NB4 (cell line): ENCODE measurements at regions not wholly inside any gene's neighbourhood (a gene's known extent, or its start where the extent isn't known, plus 50 kb on each side); places are given as distances from the start of the nearest gene placed in this dataset.

Source experiments
- DNase-seq: peaks from one replicate; pipeline ENCODE4 v3.0.0; 2010; ENCODE audit warnings: low read depth
- H3K4me3 ChIP-seq: one replicate; pipeline ENCODE4 v1.5.1; 2011; ENCODE audit warnings: mild to moderate bottlenecking, low read depth, low read length, moderate library complexity
- MYC ChIP-seq: IDR thresholded peaks from 2 replicates; pipeline ENCODE4 v1.6.1; 2011; ENCODE audit warnings: low read depth, low read length
- POLR2A ChIP-seq: IDR thresholded peaks from 2 replicates; pipeline ENCODE4 v1.6.1; 2011; ENCODE audit warnings: mild to moderate bottlenecking; ENCODE audit not compliant: insufficient read length; ENCODE audit errors: extremely low read depth
- TF ChIP-seq, protein P1 (sequence below): IDR thresholded peaks from one replicate; pipeline ENCODE4 v1.5.1; 2012; ENCODE audit warnings: low read depth, low read length
- TF ChIP-seq, protein P2 (sequence below): IDR thresholded peaks from 2 replicates; pipeline ENCODE4 v1.6.1; 2011; ENCODE audit warnings: low read depth, low read length

- no peak overlapping the region for H3K4me3 ChIP-seq
- TF ChIP-seq, protein P1, sequence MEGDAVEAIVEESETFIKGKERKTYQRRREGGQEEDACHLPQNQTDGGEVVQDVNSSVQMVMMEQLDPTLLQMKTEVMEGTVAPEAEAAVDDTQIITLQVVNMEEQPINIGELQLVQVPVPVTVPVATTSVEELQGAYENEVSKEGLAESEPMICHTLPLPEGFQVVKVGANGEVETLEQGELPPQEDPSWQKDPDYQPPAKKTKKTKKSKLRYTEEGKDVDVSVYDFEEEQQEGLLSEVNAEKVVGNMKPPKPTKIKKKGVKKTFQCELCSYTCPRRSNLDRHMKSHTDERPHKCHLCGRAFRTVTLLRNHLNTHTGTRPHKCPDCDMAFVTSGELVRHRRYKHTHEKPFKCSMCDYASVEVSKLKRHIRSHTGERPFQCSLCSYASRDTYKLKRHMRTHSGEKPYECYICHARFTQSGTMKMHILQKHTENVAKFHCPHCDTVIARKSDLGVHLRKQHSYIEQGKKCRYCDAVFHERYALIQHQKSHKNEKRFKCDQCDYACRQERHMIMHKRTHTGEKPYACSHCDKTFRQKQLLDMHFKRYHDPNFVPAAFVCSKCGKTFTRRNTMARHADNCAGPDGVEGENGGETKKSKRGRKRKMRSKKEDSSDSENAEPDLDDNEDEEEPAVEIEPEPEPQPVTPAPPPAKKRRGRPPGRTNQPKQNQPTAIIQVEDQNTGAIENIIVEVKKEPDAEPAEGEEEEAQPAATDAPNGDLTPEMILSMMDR, result no peak
- TF ChIP-seq, protein P2, sequence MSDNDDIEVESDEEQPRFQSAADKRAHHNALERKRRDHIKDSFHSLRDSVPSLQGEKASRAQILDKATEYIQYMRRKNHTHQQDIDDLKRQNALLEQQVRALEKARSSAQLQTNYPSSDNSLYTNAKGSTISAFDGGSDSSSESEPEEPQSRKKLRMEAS, result no peak
- TF ChIP-seq MYC (no peak), POLR2A (no peak)
- DNase-seq, result no peak
Measured at GRCh38 chr4:4720646-4721045, 138.8 kb upstream of the MSX1 start.

GRCh38 chr4:4719436-4719835 lies 140.0 kb upstream of the MSX1 start:
- DNase-seq, result no peak
- no peak overlapping the region for H3K4me3 ChIP-seq
- TF ChIP-seq, protein P1, result no peak
- TF ChIP-seq POLR2A (no peak), MYC (no peak)
- TF ChIP-seq, protein P2, result no peak

DNA sequence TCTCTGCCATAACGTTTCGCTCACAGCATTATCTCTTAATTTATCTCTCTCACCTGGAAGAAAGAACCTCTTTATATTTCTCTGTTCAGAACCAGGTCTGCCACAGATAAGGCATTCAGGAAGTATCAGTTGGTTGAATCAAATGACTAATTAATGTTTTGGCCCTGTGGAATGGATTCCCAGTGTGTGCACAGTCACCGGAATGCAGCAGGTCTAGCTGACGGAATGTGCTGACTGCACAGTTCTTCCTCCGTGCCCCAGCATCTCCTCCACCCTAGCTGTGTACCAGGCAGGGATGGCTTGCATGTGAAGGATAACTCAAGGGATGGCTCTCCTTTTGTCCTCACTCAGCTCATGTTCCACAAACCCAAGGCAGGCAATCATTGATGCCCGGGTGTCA lies 141.8 kb upstream of the MSX1 start:
- no peak for DNase-seq
- TF ChIP-seq, protein P2, result no peak
- TF ChIP-seq MYC (no peak), POLR2A (no peak)
- TF ChIP-seq, protein P1, result no peak
- H3K4me3 ChIP-seq, result no peak overlapping the region

DNA sequence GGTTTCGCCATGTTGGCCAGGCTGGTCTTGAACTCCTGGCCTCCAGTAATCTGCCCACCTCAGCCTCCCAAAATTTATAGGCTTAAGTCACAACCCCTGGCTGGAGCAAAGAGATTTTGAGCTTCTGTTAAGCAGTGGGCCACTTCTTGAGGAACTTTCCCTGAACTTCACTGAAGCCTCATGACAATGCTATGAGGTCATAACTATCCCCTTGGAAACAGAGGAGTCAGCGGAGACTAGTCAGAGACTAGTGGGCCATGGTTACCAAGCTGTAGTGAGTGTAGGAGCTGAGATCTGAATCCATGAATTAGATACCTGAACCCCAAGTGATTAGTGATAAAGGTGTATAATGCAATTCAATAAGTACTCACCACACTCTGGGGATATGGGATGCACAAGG lies 145.1 kb upstream of the MSX1 start:
- DNase-seq, result no peak
- TF ChIP-seq POLR2A, result no peak
- TF ChIP-seq, protein P2, result no peak
- TF ChIP-seq, protein P1, result no peak
- no peak for TF ChIP-seq MYC
- H3K4me3 ChIP-seq, result no peak overlapping the region

GRCh38 chr4:4712800-4713528 lies 146.5 kb upstream of the MSX1 start:
- no peak overlapping the region for H3K4me3 ChIP-seq
- no peak for TF ChIP-seq MYC
- TF ChIP-seq, protein P2, result no peak
- TF ChIP-seq, protein P1, result no peak
- peak; percentile 63 for DNase-seq

- no peak for DNase-seq
- TF ChIP-seq MYC (no peak), POLR2A (no peak)
- TF ChIP-seq, protein P1, result no peak
- TF ChIP-seq, protein P2, result no peak
- no peak overlapping the region for H3K4me3 ChIP-seq
Measured at GRCh38 chr4:4711902-4712301, 147.6 kb upstream of the MSX1 start.
